ENCODE measurements at regions not wholly inside any gene's neighbourhood (a gene's known extent, or its start where the extent isn't known, plus 50 kb on each side); places are given as distances from the start of the nearest gene placed in this dataset.

DNA sequence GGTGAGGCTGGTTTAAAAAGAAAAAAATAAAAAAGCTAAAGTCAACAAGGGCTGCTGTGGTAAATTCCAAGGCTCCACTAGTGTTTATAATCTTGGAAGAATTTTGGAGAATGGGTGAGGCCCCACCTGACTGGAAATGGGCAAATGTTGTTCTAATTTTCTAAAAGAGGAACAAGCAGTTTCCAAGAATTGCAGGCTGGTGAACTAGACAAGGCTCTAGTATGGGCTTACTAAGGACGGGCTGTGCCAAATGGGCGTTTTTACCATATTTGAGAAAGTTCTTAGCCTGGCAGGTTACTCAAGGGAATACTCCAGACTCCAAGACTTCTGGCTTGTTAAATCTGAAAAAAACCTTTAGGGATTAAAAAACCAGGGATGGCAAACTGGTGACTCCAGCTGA, 67.0 kb upstream of the ABHD2 start:
- Histone ChIP-seq H2AK5ac (ENCODE audit: low read depth, low read length) (no peak overlapping the region), H3K9me3 (ENCODE audit: insufficient read depth in 2 of 2, low read depth in 1 of 2, low read length in 1 of 2) (no peaks in the 10 kb centered on the region; a peak in 1 of 4 replicates), H3K14ac (ENCODE audit: insufficient read length) (no peak overlapping the region), H3K23ac (ENCODE audit: insufficient read length) (no peak overlapping the region), H2BK5ac (ENCODE audit: low read depth, low read length) (no peak overlapping the region), H3K4me2 (ENCODE audit: insufficient read depth in 1 of 2, low read depth in 2 of 2, low read length in 2 of 2) (no peak overlapping the region), H4K5ac (ENCODE audit: insufficient read length, low read depth, low read length) (no peak overlapping the region), H3K79me2 (ENCODE audit: control insufficient read depth in 1 of 2, insufficient read depth in 2 of 2, low read length in 2 of 2) (no peaks in the 10 kb centered on the region), H3K36me3 (ENCODE audit: control insufficient read depth in 2 of 4, insufficient read depth in 4 of 4, low read length in 3 of 4) (no peaks in the 10 kb centered on the region), H3K27ac (ENCODE audit: low read depth, low read length) (no peak overlapping the region), H2BK120ac (replicated peaks; ENCODE audit: low read depth, low read length) (no peak overlapping the region), H3K4me3 (ENCODE audit: extremely low read depth in 1 of 4, insufficient read depth in 2 of 4, low read depth in 3 of 4, low read length in 4 of 4) (no peak overlapping the region), H3K4me1 (replicated peaks in 1 of 4; ENCODE audit: control insufficient read depth in 3 of 4, insufficient read depth in 4 of 4, low read length in 3 of 4) (peaks cover 2 to 12% (median 3%) of the 10 kb centered on the region in 4 experiments; a peak in 5 of 7 replicates), H3K56ac (replicated peaks; ENCODE audit: insufficient read length, low read depth, low read length) (no peak overlapping the region), H3K18ac (ENCODE audit: extremely low read depth, low read length) (no peak overlapping the region), H4K20me1 (replicated peaks in 1 of 2; ENCODE audit: control insufficient read depth in 1 of 2, insufficient read depth in 2 of 2, low read length in 2 of 2) (no peaks in the 10 kb centered on the region), H4K8ac (ENCODE audit: extremely low read depth, insufficient read depth, low read length) (no peak overlapping the region), H2AFZ (ENCODE audit: low read length) (no peak overlapping the region), H3K4ac (replicated peaks; ENCODE audit: insufficient read length, low read depth, low read length) (no peak overlapping the region), H4K91ac (replicated peaks; ENCODE audit: insufficient read length, low read length) (no peak overlapping the region), H3K27me3 (replicated peaks in 1 of 4; ENCODE audit: control insufficient read depth in 3 of 4, extremely low read depth in 1 of 4, insufficient read depth in 3 of 4, low read length in 3 of 4) (no peaks in the 10 kb centered on the region; a peak in 1 of 7 replicates), H3K23me2 (ENCODE audit: low read depth, low read length) (no peaks in the 10 kb centered on the region), H2BK20ac (ENCODE audit: low read length) (no peak overlapping the region), H3K79me1 (ENCODE audit: low read depth, low read length) (no peaks in the 10 kb centered on the region), H3K9ac (replicated peaks in 1 of 4; ENCODE audit: extremely low read depth in 1 of 4, low read depth in 3 of 4, low read length in 3 of 4) (no peak overlapping the region), H2BK15ac (ENCODE audit: low read length) (no peak overlapping the region), H2BK12ac (ENCODE audit: low read depth, low read length) (no peak overlapping the region)
- DNase-seq (ENCODE audit: low read depth in 1 of 2, low spot score in 2 of 2): no peak
- no peak for FAIRE-seq
- POLR2A ChIA-PET (ENCODE audit: partially characterized antibody): interaction anchor here (0.7 to 7.1 kb wide), 4 partner anchors 10 to 125 kb away, joined by 3 to 57 read pairs (median 4); partner anchors contain the start of gene HAPLN3
- TF ChIP-seq SIX5 (IDR thresholded peaks at IDR 0.05; ENCODE audit: low read depth, low read length) (no peak), KDM1A (IDR thresholded peaks at IDR 0.05; ENCODE audit: borderline replicate concordance, low read length) (no peak), CHD1 (IDR thresholded peaks at IDR 0.05; ENCODE audit: low read depth, low read length) (no peak), TBP (IDR thresholded peaks at IDR 0.05; ENCODE audit: low read depth, low read length) (no peak), TAF1 (IDR thresholded peaks at IDR 0.05; ENCODE audit: low read depth, low read length) (no peak), ASH2L (IDR thresholded peaks at IDR 0.05; ENCODE audit: low read length) (no peak), FOSL1 (IDR thresholded peaks at IDR 0.05; ENCODE audit: insufficient read depth, low read depth, low read length) (no peak), SP2 (IDR thresholded peaks at IDR 0.05; ENCODE audit: low read length) (no peak), PHF8 (conservative IDR thresholded peaks at IDR 0.05; ENCODE audit: low read depth, low read length) (no peak)
- 94% methylated on average over 2 of the region's 2 CpGs; no CpG with 5 or more reads in 1 of the 2 experiments for WGBS, 2 experiments (ENCODE audit: extremely low coverage in 1 of 2, insufficient coverage in 1 of 2, insufficient read length in 1 of 2, insufficient replicate concordance in 2 of 2, low coverage in 1 of 2, low lambda C conversion rate in 2 of 2, missing lambda C conversion rate in 1 of 2)
- CTCF ChIA-PET (ENCODE audit: partially characterized antibody): interaction anchor here (1.1 to 4.1 kb wide), 9 partner anchors 11 to 150 kb away, joined by 3 to 34 read pairs (median 4); no protein-coding TSS in a partner anchor

Measured in H1 (cell line).